ENCODE measurements at regions not wholly inside any gene's neighbourhood (a gene's known extent, or its start where the extent isn't known, plus 50 kb on each side); places are given as distances from the start of the nearest gene placed in this dataset.
A peak's percentile ranks its signal among the peaks of the same experiment; 100 is the strongest.

DNA sequence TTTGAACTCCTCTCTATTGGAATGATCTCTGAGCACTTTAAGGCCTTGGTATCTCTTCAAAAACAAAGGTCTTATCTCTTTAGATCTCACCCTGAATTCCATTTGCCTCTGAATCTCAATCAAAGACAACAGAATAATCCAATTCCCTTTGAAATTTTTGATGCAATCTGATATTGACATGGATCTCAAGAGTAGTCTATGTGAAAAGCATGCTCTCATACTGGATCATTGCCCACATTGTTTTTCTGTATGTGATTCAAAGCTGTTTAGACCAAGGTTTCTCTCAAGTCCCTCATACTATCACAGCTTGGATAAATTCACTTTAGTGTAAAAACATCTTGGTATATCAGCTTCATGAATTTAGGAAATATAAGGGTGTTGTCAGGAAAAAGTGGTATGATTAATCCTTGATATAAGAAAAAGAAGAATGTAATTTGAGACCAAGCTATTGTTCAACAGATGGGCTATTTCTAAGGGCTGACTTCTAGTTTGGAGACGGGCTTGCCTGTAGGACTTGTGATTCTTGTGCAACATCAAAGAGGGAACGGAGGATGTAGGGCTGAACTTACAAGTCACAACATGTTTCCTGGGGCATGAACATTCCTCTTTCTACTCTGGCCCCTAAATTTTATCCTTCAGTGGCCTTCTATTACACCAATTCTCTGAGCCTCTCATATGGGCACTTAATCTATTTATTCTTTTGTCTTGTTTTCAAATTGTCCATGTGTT lies 77.9 kb upstream of the CITED2 start:
- no peaks in the 10 kb centered on the region for H3K27me3 Mint-ChIP-seq (ENCODE audit: insufficient read depth, unreplicated experiment)
- H3K4me1 Mint-ChIP-seq (ENCODE audit: insufficient read depth, unreplicated experiment): peaks cover 20% of the 10 kb centered on the region
- POLR2A ChIA-PET: interaction anchor here (0.8 to 1.4 kb wide), 5 partner anchors 15 to 78 kb away, joined by 3 to 8 read pairs (median 5); partner anchors contain the start of gene CITED2
- intact Hi-C loops (cut with micrococcal nuclease): no loop called here
- no peak overlapping the region for H3K4me3 Mint-ChIP-seq (ENCODE audit: unreplicated experiment)
- TF ChIP-seq, protein P1, sequence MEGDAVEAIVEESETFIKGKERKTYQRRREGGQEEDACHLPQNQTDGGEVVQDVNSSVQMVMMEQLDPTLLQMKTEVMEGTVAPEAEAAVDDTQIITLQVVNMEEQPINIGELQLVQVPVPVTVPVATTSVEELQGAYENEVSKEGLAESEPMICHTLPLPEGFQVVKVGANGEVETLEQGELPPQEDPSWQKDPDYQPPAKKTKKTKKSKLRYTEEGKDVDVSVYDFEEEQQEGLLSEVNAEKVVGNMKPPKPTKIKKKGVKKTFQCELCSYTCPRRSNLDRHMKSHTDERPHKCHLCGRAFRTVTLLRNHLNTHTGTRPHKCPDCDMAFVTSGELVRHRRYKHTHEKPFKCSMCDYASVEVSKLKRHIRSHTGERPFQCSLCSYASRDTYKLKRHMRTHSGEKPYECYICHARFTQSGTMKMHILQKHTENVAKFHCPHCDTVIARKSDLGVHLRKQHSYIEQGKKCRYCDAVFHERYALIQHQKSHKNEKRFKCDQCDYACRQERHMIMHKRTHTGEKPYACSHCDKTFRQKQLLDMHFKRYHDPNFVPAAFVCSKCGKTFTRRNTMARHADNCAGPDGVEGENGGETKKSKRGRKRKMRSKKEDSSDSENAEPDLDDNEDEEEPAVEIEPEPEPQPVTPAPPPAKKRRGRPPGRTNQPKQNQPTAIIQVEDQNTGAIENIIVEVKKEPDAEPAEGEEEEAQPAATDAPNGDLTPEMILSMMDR (IDR thresholded peaks at IDR 0.05; ENCODE audit: unreplicated experiment): no peak
- DNase-seq (ENCODE audit: unreplicated experiment): peak; percentile 89
- H3K9me3 Mint-ChIP-seq (ENCODE audit: unreplicated experiment): peaks cover 5% of the 10 kb centered on the region
- H3K27ac Mint-ChIP-seq (ENCODE audit: low read depth, unreplicated experiment): peak overlapping the region; percentile 86
- CTCF ChIA-PET: interaction anchor here (0.5 kb wide), 2 partner anchors 24 to 175 kb away, joined by 3 read pairs; no protein-coding TSS in a partner anchor
- BruUV-seq (replicated peaks): no TSS peak
- no peaks in the 10 kb centered on the region for H3K36me3 Mint-ChIP-seq (ENCODE audit: insufficient read depth, unreplicated experiment)

DNA sequence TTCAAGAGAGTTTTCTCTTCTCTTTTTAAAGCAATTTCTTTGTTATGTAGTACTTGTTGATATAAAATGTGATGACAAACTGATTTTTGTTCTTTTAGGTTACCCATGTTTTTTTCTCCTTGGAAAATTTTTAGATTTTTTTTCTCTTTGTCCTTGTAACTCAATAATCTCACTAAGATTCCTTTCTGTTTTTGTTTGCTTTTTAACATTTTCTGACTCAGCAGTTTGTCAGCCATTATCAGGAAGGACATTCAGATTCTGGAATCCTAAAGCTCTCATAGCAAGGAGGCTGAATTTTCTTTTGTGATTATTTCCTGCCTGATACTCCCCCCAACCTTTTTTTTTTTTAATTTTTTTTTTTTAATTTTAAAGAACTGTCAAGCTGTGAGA lies 75.2 kb upstream of the CITED2 start:
- Mint-ChIP-seq H3K27me3 (ENCODE audit: insufficient read depth, unreplicated experiment) (no peaks in the 10 kb centered on the region), H3K9me3 (ENCODE audit: unreplicated experiment) (peaks cover 7% of the 10 kb centered on the region), H3K4me3 (ENCODE audit: unreplicated experiment) (no peak overlapping the region), H3K4me1 (ENCODE audit: insufficient read depth, unreplicated experiment) (peaks cover 22% of the 10 kb centered on the region), H3K36me3 (ENCODE audit: insufficient read depth, unreplicated experiment) (no peaks in the 10 kb centered on the region), H3K27ac (ENCODE audit: low read depth, unreplicated experiment) (peak overlapping the region; percentile 30)
- no TSS peak for BruUV-seq (replicated peaks)
- TF ChIP-seq, protein P1 (IDR thresholded peaks at IDR 0.05; ENCODE audit: unreplicated experiment): no peak
- ChIA-PET POLR2A (interaction anchor here (0.5 to 2.5 kb wide), 6 partner anchors 10 to 108 kb away, joined by 3 to 10 read pairs (median 4); partner anchors contain the start of gene CITED2), CTCF (interaction anchor here (0.6 kb wide), 1 partner anchor 1055 kb away, joined by 3 read pairs; no protein-coding TSS in a partner anchor)
- intact Hi-C loops (cut with micrococcal nuclease): no loop called here
- DNase-seq (ENCODE audit: unreplicated experiment): no peak

DNA sequence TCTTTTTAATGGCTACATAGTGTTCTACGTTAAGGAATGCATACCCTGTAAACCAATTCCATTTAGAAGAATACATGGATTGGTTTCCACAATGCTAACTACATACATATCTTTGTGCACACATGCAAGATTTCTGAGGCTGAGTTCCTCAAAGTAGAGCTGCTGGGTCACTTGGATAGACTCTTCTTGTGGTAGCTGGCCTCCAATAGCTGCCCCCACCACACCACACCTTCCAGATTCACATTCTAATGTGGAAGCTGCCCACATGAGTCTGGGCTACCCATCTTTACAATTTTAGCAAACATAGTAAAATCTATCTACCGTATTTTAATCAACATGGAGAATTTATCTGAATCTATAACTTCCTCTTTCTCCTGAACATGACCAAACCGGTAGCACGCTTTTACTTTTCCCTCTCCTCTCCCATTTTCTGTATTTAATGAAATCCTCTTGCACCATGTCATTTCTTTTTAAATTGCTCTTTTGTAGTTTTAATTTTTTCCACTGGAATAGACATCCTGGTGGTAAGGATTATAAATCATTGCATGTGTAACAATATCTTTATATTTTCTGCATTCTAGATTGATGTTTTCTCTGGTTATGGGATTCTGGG lies 74.7 kb upstream of the CITED2 start:
- DNase-seq (ENCODE audit: unreplicated experiment): no peak
- TF ChIP-seq, protein P1 (IDR thresholded peaks at IDR 0.05; ENCODE audit: unreplicated experiment): no peak
- ChIA-PET CTCF (no interaction called here), POLR2A (interaction anchor here (1.1 to 2.5 kb wide), 3 partner anchors 37 to 75 kb away, joined by 4 to 10 read pairs (median 7); partner anchors contain the start of gene CITED2)
- H3K4me3 Mint-ChIP-seq (ENCODE audit: unreplicated experiment): no peak overlapping the region
- H3K27ac Mint-ChIP-seq (ENCODE audit: low read depth, unreplicated experiment): peak overlapping the region; percentile 30
- intact Hi-C loops (cut with micrococcal nuclease): no loop called here
- no peaks in the 10 kb centered on the region for H3K27me3 Mint-ChIP-seq (ENCODE audit: insufficient read depth, unreplicated experiment)
- BruUV-seq (replicated peaks): no TSS peak
- peaks cover 22% of the 10 kb centered on the region for H3K4me1 Mint-ChIP-seq (ENCODE audit: insufficient read depth, unreplicated experiment)
- no peaks in the 10 kb centered on the region for H3K36me3 Mint-ChIP-seq (ENCODE audit: insufficient read depth, unreplicated experiment)
- peaks cover 7% of the 10 kb centered on the region for H3K9me3 Mint-ChIP-seq (ENCODE audit: unreplicated experiment)

DNA sequence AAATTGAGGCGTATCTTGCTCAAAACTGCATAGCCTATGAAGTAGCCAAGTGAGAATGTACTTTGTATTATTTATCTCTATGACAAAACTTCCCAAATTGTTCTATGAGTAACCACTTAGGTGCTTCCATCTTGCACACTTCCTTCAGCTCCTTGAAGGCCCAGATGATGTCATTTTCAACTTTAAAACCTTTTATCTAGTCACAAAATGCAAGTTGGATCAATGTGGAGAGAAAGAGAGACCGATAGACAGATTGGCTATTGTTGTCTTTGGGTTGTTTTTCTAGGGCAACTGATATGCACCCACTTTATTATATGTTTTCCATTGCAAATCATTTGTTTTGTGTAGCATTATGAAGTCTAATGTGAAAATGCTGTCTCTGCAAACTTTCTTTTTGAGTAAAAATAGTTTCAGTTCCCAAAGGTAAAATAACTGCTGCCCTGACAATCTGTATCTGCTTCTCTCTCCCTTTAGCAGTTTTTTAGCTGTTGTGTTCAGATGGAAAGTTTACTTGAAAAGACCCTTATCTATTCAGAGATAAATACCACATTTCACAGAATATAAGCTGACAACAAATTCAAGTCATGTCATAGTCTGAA lies 73.7 kb upstream of the CITED2 start:
- POLR2A ChIA-PET: interaction anchor here (0.8 to 1.9 kb wide), 3 partner anchors 9 to 74 kb away, joined by 3 to 6 read pairs (median 3); partner anchors contain the start of gene CITED2
- H3K36me3 Mint-ChIP-seq (ENCODE audit: insufficient read depth, unreplicated experiment): no peaks in the 10 kb centered on the region
- peaks cover 22% of the 10 kb centered on the region for H3K4me1 Mint-ChIP-seq (ENCODE audit: insufficient read depth, unreplicated experiment)

More for the DNA sequence above, 73.7 kb upstream of the CITED2 start:
- no TSS peak for BruUV-seq (replicated peaks)
- DNase-seq (ENCODE audit: unreplicated experiment): no peak
- Mint-ChIP-seq H3K27me3 (ENCODE audit: insufficient read depth, unreplicated experiment) (no peaks in the 10 kb centered on the region), H3K9me3 (ENCODE audit: unreplicated experiment) (peaks cover 7% of the 10 kb centered on the region), H3K27ac (ENCODE audit: low read depth, unreplicated experiment) (no peak overlapping the region), H3K4me3 (ENCODE audit: unreplicated experiment) (no peak overlapping the region)
- intact Hi-C loops (cut with micrococcal nuclease): no loop called here
- TF ChIP-seq, protein P1 (IDR thresholded peaks at IDR 0.05; ENCODE audit: unreplicated experiment): no peak
- CTCF ChIA-PET: interaction anchor here (0.6 kb wide), 1 partner anchor 1612 kb away, joined by 3 read pairs; no protein-coding TSS in a partner anchor

All from MCF 10A (cell line).